Activated T-cell treated with anti-CD3 and anti-CD28 coated beads, Interleukin-2, amount 50 U/mL, for 72 hours (primary cell): ENCODE measurements at regions not wholly inside any gene's neighbourhood (a gene's known extent, or its start where the extent isn't known, plus 50 kb on each side); places are given as distances from the start of the nearest gene placed in this dataset.

Source experiments
- ATAC-seq, 2 donors: fragments of 150-1000 bp; cut with Tn5 transposase; replicated peaks in 1 of 2; 2 replicates each; pipeline ENCODE4 v1.10.0; 2021; ENCODE audit warnings: moderate library complexity in 2 of 2, mild to moderate bottlenecking in 1 of 2
- DNase-seq, 2 donors: peaks; one replicate each; pipeline ENCODE4 v3.0.0; 2021 to 2022; ENCODE audit warnings: mixed read lengths in 1 of 2
- H3K27ac Mint-ChIP-seq: one replicate; pipeline ENCODE4 v1.8.0; 2022; ENCODE audit warnings: mild to moderate bottlenecking, moderate library complexity, mixed read lengths
- H3K27me3 Mint-ChIP-seq: one replicate; pipeline ENCODE4 v1.8.0; 2022; ENCODE audit warnings: low read depth, mixed read lengths
- H3K36me3 Mint-ChIP-seq, 2 donors: one replicate each; pipeline ENCODE4 v1.8.0; 2022; ENCODE audit warnings: mixed read lengths in 2 of 2, mild to moderate bottlenecking in 1 of 2; ENCODE audit not compliant: insufficient read depth in 2 of 2
- H3K4me1 Mint-ChIP-seq: one replicate; pipeline ENCODE4 v1.8.0; 2022; ENCODE audit warnings: low read depth, mixed read lengths
- H3K4me3 Mint-ChIP-seq, 2 donors: one replicate each; pipeline ENCODE4 v1.8.0; 2022; ENCODE audit warnings: mild to moderate bottlenecking in 2 of 2, mixed read lengths in 2 of 2, moderate library complexity in 2 of 2
- H3K9me3 Mint-ChIP-seq, 2 donors: one replicate each; pipeline ENCODE4 v1.8.0; 2022; ENCODE audit warnings: mixed read lengths in 2 of 2

GRCh38 chr7:110157631-110158362 is 933.1 kb upstream of the LRRN3 start:
- Mint-ChIP-seq H3K4me3 (no peak overlapping the region), H3K4me1 (no peaks in the 10 kb centered on the region), H3K27me3 (no peaks in the 10 kb centered on the region), H3K27ac (no peak overlapping the region), H3K36me3 (no peaks in the 10 kb centered on the region), H3K9me3 (peaks cover 0 to 2% of the 10 kb centered on the region in 2 donors)
- no peak for ATAC-seq
- DNase-seq = no peak

GRCh38 chr7:110168010-110168409 is 922.9 kb upstream of the LRRN3 start:
- Mint-ChIP-seq H3K9me3 (no peaks in the 10 kb centered on the region), H3K27me3 (no peaks in the 10 kb centered on the region), H3K4me3 (no peak overlapping the region), H3K27ac (no peak overlapping the region), H3K36me3 (no peaks in the 10 kb centered on the region), H3K4me1 (no peaks in the 10 kb centered on the region)
- no peak for DNase-seq
- ATAC-seq = no peak

DNA sequence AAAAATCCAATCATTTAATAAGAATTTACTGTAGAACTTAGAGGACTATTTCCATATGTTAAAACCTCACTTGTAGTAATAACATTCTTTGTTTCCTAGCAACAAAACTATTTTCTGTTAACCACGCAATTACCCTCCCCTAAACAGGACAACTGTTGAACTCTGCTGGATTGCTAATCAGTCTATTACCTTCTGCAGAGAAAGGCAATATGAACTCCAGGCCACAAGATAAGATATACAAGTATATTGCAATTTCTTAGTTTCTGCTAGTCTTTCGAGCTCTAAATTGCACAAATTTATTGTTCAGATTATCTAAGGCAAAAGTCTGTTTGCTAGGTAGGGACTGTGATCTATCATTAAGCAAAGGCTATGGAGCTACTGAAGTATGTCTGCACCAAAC is 920.1 kb upstream of the LRRN3 start:
- H3K27ac Mint-ChIP-seq = no peak overlapping the region
- H3K9me3 Mint-ChIP-seq = peaks cover 0 to 2% of the 10 kb centered on the region in 2 donors
- no peaks in the 10 kb centered on the region for H3K36me3 Mint-ChIP-seq
- H3K4me3 Mint-ChIP-seq = no peak overlapping the region
- ATAC-seq (no peak), DNase-seq (no peak)
- H3K27me3 Mint-ChIP-seq = no peaks in the 10 kb centered on the region
- no peaks in the 10 kb centered on the region for H3K4me1 Mint-ChIP-seq

- no peaks in the 10 kb centered on the region for H3K36me3 Mint-ChIP-seq
- no peak overlapping the region for H3K27ac Mint-ChIP-seq
- no peaks in the 10 kb centered on the region for H3K4me1 Mint-ChIP-seq
Observed at GRCh38 chr7:110177463-110177862, 913.5 kb upstream of the LRRN3 start.

GRCh38 chr7:110179037-110179436 is 911.9 kb upstream of the LRRN3 start:
- DNase-seq (no peak), ATAC-seq (no peak)
- no peaks in the 10 kb centered on the region for H3K4me1 Mint-ChIP-seq
- no peak overlapping the region for H3K27ac Mint-ChIP-seq
- no peaks in the 10 kb centered on the region for H3K36me3 Mint-ChIP-seq
- no peak overlapping the region for H3K4me3 Mint-ChIP-seq
- peaks cover 1 to 2% of the 10 kb centered on the region in 2 donors for H3K9me3 Mint-ChIP-seq
- peaks cover 7% of the 10 kb centered on the region for H3K27me3 Mint-ChIP-seq

More at GRCh38 chr7:110177463-110177862, 913.5 kb upstream of the LRRN3 start:
- no peak for ATAC-seq
- no peak for DNase-seq
- H3K9me3 Mint-ChIP-seq = peaks cover 2% of the 10 kb centered on the region in 2 donors
- H3K27me3 Mint-ChIP-seq = peaks cover 7% of the 10 kb centered on the region
- H3K4me3 Mint-ChIP-seq = no peak overlapping the region

GRCh38 chr7:110181768-110182167 is 909.2 kb upstream of the LRRN3 start:
- H3K36me3 Mint-ChIP-seq = no peaks in the 10 kb centered on the region
- peaks cover under 1 to 3% of the 10 kb centered on the region in 2 donors for H3K9me3 Mint-ChIP-seq
- H3K4me1 Mint-ChIP-seq = no peaks in the 10 kb centered on the region
- no peak overlapping the region for H3K27ac Mint-ChIP-seq
- peaks cover 7% of the 10 kb centered on the region for H3K27me3 Mint-ChIP-seq
- no peak for ATAC-seq
- no peak for DNase-seq
- no peak overlapping the region for H3K4me3 Mint-ChIP-seq

DNA sequence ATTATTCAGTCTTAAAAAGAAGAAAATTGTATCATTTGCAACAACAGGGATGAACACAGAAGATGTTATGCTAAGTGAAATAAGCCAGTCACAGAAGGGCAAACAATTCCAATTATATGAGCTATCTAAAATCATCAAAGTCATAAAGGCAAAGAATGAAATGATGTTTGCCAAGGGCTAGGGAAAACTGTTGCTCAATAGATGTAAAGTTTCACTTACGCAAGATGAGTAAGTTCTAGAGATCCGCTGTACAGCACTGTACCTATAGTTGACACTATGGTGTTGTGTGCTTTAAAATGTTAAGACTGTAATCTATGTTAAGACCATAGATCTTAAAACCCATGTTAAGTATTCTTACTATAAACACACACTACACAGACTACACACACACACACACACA is 904.6 kb upstream of the LRRN3 start:
- no peak overlapping the region for H3K27ac Mint-ChIP-seq
- H3K4me3 Mint-ChIP-seq = no peak overlapping the region
- H3K27me3 Mint-ChIP-seq = no peaks in the 10 kb centered on the region
- ATAC-seq (no peak), DNase-seq (no peak)
- H3K4me1 Mint-ChIP-seq = no peaks in the 10 kb centered on the region
- peaks cover 1 to 4% of the 10 kb centered on the region in 2 donors for H3K9me3 Mint-ChIP-seq
- peaks cover 0 to 3% of the 10 kb centered on the region in 2 donors for H3K36me3 Mint-ChIP-seq

DNA sequence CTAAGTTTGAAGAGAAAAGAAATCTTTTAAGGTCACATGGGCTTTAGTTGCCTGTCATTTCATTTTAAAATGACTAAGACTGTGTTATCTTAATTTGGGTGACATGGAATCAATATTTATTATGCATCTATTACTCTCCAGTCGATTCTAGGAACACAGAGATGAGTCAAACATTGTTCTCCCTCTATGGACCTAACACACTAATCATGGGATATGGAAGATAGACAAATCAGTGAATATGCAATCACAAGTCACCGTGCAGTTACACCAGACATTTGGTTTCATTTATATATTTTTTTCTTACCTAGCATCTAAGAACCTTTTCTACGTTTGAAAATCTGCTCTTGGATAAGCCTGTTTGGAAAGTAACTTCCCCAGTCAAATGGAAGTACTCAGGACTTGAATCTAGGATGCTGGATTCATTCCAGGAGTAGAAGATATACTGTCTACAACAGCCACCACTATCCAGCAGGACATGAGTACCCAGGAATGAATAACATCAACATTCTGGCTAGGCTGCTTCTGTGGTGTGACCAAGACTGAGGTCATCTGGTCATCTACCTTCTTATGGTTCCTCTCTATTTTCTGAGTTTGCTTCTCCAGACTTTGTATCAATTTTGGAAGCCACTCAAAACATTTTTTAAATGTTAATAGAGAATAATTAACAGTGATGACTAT is 902.9 kb upstream of the LRRN3 start:
- H3K4me1 Mint-ChIP-seq = no peaks in the 10 kb centered on the region
- DNase-seq (no peak), ATAC-seq (no peak)
- H3K27me3 Mint-ChIP-seq = no peaks in the 10 kb centered on the region
- peaks cover 1 to 4% of the 10 kb centered on the region in 2 donors for H3K9me3 Mint-ChIP-seq
- H3K27ac Mint-ChIP-seq = no peak overlapping the region
- no peak overlapping the region for H3K4me3 Mint-ChIP-seq
- H3K36me3 Mint-ChIP-seq = peaks cover 0 to 3% of the 10 kb centered on the region in 2 donors

DNA sequence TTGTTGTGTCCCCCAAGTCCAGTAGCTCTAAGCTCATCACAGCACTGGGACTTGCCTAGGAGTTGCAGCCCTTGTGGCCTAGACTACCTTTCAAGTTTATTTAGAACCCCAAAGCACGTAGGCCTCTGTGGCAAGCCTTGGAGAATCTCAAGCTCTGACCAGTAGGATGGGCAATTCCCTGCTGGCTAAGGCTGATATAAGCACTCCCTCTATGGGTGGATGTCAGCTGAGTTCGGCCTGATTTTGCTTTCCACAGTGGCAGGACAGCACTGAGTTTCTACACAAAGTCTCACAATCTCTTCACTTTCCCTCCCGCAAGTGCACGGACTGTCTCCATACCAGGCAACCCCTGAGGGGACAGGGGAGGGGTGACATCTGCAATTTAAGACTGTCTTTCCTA is 886.4 kb upstream of the LRRN3 start:
- ATAC-seq (no peak), DNase-seq (no peak)
- no peak overlapping the region for H3K4me3 Mint-ChIP-seq
- no peaks in the 10 kb centered on the region for H3K4me1 Mint-ChIP-seq
- no peaks in the 10 kb centered on the region for H3K27me3 Mint-ChIP-seq
- no peaks in the 10 kb centered on the region for H3K36me3 Mint-ChIP-seq
- H3K9me3 Mint-ChIP-seq = peaks cover 0 to 1% of the 10 kb centered on the region in 2 donors
- H3K27ac Mint-ChIP-seq = no peak overlapping the region

DNA sequence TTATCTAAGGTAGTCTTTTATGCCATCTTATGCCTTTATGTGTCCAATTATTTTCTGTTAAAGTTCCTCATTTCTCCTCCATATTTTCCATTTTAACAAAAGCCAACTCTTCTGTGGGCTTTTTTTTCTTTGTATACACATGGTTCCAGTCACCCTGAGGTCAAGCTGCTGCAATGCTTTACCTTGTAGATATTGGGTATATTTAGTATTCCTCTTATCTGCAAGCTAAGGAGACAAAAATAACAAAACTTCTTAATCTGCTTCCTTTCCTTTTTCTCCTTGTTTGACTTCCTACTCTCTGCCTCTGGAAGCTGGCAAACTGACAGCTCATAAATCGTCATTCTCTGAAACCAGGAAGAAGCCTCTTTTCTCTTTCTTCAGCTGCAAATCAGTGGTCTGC is 885.0 kb upstream of the LRRN3 start:
- H3K4me1 Mint-ChIP-seq = no peaks in the 10 kb centered on the region
- DNase-seq (no peak), ATAC-seq (no peak)
- no peak overlapping the region for H3K27ac Mint-ChIP-seq
- H3K9me3 Mint-ChIP-seq = peaks cover 0 to 1% of the 10 kb centered on the region in 2 donors
- no peaks in the 10 kb centered on the region for H3K36me3 Mint-ChIP-seq
- H3K27me3 Mint-ChIP-seq = no peaks in the 10 kb centered on the region
- H3K4me3 Mint-ChIP-seq = no peak overlapping the region

- Mint-ChIP-seq H3K4me3 (no peak overlapping the region), H3K27ac (no peak overlapping the region), H3K9me3 (peaks cover 3 to 9% of the 10 kb centered on the region in 2 donors), H3K4me1 (no peaks in the 10 kb centered on the region), H3K27me3 (no peaks in the 10 kb centered on the region), H3K36me3 (no peaks in the 10 kb centered on the region)
- ATAC-seq = no peak
- DNase-seq = no peak
Observed at GRCh38 chr7:110209884-110210283, 881.0 kb upstream of the LRRN3 start.

- H3K4me1 Mint-ChIP-seq = no peaks in the 10 kb centered on the region
- peaks cover 6 to 8% of the 10 kb centered on the region in 2 donors for H3K9me3 Mint-ChIP-seq
- no peak overlapping the region for H3K4me3 Mint-ChIP-seq
- no peak for ATAC-seq
- DNase-seq = no peak
- H3K27ac Mint-ChIP-seq = no peak overlapping the region
- no peaks in the 10 kb centered on the region for H3K27me3 Mint-ChIP-seq
- no peaks in the 10 kb centered on the region for H3K36me3 Mint-ChIP-seq
Observed at GRCh38 chr7:110210941-110211608, 879.9 kb upstream of the LRRN3 start.

DNA sequence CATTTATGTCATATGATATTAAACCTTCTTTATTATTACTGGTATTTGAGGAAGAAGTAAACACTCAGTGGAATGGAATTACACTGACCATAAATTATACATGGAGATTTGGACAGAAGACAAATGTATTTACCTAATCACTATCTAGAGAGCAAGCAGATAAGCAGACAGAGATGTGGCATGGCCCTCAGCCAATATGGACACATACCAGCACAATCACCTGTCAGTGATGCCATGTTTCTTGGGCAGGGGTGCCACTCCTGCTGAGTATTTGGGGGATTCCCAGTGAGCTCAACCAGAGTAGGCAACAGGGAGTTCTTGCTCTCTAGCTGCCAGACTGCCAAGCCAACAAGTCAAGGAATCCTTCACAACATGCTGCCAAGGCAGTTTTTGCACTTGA is 866.3 kb upstream of the LRRN3 start:
- no peaks in the 10 kb centered on the region for H3K36me3 Mint-ChIP-seq
- H3K9me3 Mint-ChIP-seq = no peaks in the 10 kb centered on the region
- no peaks in the 10 kb centered on the region for H3K27me3 Mint-ChIP-seq
- H3K27ac Mint-ChIP-seq = no peak overlapping the region
- DNase-seq (no peak), ATAC-seq (no peak)
- H3K4me1 Mint-ChIP-seq = no peaks in the 10 kb centered on the region
- H3K4me3 Mint-ChIP-seq = no peak overlapping the region
